ENCODE measurements at regions not wholly inside any gene's neighbourhood (a gene's known extent, or its start where the extent isn't known, plus 50 kb on each side); places are given as distances from the start of the nearest gene placed in this dataset.

DNA sequence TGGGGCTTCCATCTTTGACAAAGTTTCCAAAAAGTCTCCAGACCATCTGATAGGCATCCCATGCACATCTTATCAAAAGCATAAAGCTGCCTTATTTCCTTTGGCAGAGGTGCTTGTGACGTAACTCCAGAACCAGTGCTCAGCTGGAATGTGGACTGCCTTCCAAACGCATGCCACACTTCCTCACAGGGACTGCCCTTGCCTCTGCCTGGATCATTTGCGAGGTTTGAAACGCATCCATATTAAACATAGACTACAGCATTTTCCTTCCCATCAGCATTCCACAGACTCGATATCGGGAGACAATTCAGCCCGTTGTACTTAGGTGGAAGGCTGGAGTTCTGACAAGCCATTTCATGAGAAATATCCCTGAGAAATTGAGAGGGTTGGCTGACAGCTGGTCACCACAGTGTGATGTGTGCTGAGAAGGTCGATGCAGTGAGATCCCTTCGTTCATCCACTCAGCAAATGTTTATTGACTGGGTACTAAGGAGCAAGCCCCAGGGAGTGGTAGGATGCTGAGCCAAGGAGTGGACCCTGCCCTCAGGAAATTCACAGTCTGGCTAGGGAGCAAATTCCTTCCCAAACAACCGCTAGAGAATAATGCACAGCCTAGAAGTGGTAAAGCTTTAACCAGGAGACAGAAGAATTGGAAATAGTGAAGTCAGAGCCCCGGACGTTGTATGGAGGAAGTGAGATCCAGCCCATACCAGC lies 376.0 kb downstream of the BCOR start:
- no peak overlapping the region for H3K4me3 Mint-ChIP-seq
- H3K27ac Mint-ChIP-seq: no peak overlapping the region
- TF ChIP-seq, protein P1, sequence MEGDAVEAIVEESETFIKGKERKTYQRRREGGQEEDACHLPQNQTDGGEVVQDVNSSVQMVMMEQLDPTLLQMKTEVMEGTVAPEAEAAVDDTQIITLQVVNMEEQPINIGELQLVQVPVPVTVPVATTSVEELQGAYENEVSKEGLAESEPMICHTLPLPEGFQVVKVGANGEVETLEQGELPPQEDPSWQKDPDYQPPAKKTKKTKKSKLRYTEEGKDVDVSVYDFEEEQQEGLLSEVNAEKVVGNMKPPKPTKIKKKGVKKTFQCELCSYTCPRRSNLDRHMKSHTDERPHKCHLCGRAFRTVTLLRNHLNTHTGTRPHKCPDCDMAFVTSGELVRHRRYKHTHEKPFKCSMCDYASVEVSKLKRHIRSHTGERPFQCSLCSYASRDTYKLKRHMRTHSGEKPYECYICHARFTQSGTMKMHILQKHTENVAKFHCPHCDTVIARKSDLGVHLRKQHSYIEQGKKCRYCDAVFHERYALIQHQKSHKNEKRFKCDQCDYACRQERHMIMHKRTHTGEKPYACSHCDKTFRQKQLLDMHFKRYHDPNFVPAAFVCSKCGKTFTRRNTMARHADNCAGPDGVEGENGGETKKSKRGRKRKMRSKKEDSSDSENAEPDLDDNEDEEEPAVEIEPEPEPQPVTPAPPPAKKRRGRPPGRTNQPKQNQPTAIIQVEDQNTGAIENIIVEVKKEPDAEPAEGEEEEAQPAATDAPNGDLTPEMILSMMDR (IDR thresholded peaks at IDR 0.05): no peak
- H3K9me3 Mint-ChIP-seq: peaks cover 17% of the 10 kb centered on the region
- H3K4me1 Mint-ChIP-seq: peaks cover 13% of the 10 kb centered on the region
- no peak for DNase-seq
- peaks cover 34% of the 10 kb centered on the region for H3K27me3 Mint-ChIP-seq (ENCODE audit: low read depth, poor library complexity)
- no peaks in the 10 kb centered on the region for H3K36me3 Mint-ChIP-seq (ENCODE audit: low read depth)

DNA sequence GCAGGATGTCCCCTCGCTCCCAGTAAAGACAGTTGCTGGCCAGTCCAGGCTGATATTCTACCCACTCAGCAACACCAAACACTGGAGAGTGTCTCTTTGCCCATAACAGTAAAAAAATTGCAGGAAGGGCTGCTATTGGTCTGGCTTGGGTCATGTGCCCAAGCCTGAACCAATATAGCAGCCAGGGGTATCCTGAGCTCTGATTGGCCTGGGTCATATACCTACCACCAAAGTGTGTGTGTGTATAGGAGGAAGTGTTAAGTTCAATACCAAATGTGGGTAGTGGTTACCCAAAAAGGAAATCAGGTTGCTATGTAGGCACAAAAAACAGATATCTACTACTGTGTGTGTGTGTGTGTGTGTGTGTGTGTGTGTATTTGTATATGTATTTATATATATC lies 373.2 kb downstream of the BCOR start:
- H3K4me3 Mint-ChIP-seq: no peak overlapping the region
- peaks cover 30% of the 10 kb centered on the region for H3K4me1 Mint-ChIP-seq
- H3K27me3 Mint-ChIP-seq (ENCODE audit: low read depth, poor library complexity): peaks cover 53% of the 10 kb centered on the region
- peaks cover 32% of the 10 kb centered on the region for H3K9me3 Mint-ChIP-seq
- TF ChIP-seq, protein P1 (IDR thresholded peaks at IDR 0.05): no peak
- H3K36me3 Mint-ChIP-seq (ENCODE audit: low read depth): no peaks in the 10 kb centered on the region
- no peak for DNase-seq
- H3K27ac Mint-ChIP-seq: no peak overlapping the region

DNA sequence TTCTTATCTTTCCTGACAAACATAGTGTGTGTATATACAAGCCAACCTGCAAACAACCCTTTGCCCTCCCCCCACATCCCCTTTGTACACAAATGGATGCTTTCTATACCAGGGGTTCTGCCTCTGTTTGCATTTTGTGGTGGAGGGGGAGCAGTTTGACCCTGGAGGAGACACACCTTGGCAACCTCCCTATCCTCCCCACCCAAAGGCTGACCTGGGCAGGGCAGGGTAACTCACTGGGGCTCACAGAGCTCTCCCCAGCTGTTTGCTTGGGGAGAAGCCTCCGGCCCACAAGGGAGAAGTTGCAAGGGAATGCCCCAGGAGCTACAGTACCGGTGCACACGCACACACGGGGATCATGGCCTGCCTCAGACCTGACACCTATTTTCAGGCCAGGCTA lies 372.6 kb downstream of the BCOR start:
- H3K4me1 Mint-ChIP-seq: peaks cover 31% of the 10 kb centered on the region
- H3K27ac Mint-ChIP-seq: no peak overlapping the region
- peaks cover 32% of the 10 kb centered on the region for H3K9me3 Mint-ChIP-seq
- DNase-seq: no peak
- TF ChIP-seq, protein P1 (IDR thresholded peaks at IDR 0.05): no peak
- no peak overlapping the region for H3K4me3 Mint-ChIP-seq
- peaks cover 52% of the 10 kb centered on the region for H3K27me3 Mint-ChIP-seq (ENCODE audit: low read depth, poor library complexity)
- H3K36me3 Mint-ChIP-seq (ENCODE audit: low read depth): no peaks in the 10 kb centered on the region

DNA sequence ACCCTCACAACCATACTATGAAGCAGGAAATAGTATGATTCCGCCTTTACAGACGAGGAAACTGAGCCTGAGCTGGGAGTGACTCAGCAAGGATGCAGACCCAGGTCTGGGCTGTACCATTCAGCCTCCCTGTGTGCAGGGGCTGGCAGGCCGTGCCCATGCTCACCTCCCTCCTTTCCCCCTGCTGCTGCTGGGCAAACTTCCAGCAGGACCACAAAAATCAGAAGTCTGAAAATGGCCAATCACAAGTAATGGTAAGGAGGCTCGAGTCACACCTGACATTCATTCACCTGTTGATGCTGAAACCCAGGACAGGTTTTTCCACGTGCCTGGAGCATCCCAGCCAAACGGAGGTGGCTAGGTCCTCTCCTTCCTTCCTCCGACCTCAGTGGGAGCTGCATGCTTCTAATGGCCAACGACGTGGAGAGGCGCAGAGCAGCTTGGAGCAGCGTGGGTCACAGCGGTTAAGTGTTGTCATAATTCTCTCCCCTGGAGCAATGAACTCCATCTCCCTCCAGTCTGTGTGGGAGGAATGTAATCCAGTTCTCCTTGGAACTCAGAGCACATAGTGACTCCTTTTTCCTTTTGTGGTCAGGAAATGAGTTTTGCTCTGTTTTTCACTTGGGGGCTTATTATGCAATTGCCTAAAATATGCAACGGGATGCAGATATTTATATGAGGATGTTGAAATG lies 371.7 kb downstream of the BCOR start:
- H3K27ac Mint-ChIP-seq: no peak overlapping the region
- H3K36me3 Mint-ChIP-seq (ENCODE audit: low read depth): no peaks in the 10 kb centered on the region
- H3K4me3 Mint-ChIP-seq: no peak overlapping the region
- TF ChIP-seq, protein P1 (IDR thresholded peaks at IDR 0.05): no peak
- H3K9me3 Mint-ChIP-seq: peaks cover 31% of the 10 kb centered on the region
- no peak for DNase-seq
- peaks cover 47% of the 10 kb centered on the region for H3K27me3 Mint-ChIP-seq (ENCODE audit: low read depth, poor library complexity)
- peaks cover 40% of the 10 kb centered on the region for H3K4me1 Mint-ChIP-seq

DNA sequence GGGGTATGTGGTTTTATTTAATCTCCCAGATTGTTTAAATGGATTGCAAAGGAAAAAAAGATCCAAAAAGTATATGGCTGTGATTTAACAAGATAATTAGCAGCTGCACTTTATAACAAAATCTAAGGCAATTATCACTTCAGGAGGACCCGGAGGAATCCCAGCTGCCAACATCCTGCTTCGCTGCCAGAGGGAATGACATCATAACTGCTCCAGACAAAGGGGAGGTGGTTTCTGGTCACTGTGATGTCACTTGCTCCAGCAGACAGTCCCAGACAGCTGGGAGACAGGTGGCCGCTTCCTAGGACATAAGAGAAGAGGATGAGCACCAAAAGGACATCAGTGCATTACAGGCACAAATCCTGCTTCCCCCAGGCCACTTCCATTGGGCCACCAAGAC lies 371.0 kb downstream of the BCOR start:
- Mint-ChIP-seq H3K4me3 (no peak overlapping the region), H3K4me1 (peaks cover 47% of the 10 kb centered on the region), H3K27ac (no peak overlapping the region), H3K9me3 (peaks cover 27% of the 10 kb centered on the region), H3K27me3 (ENCODE audit: low read depth, poor library complexity) (peaks cover 47% of the 10 kb centered on the region), H3K36me3 (ENCODE audit: low read depth) (no peaks in the 10 kb centered on the region)
- TF ChIP-seq, protein P1 (IDR thresholded peaks at IDR 0.05): no peak
- DNase-seq: no peak

Measured in nephron progenitor cell (in vitro differentiated cells).